Lung (tissue), 11 donors: ENCODE measurements at regions not wholly inside any gene's neighbourhood (a gene's known extent, or its start where the extent isn't known, plus 50 kb on each side); places are given as distances from the start of the nearest gene placed in this dataset.

ENCODE experiments used
- ATAC-seq: fragments of 200-7000 bp; cut with Tn5 transposase; one replicate; pipeline ENCODE4 v1.9.1; 2020; ENCODE audit warnings: moderate number of reproducible peaks; ENCODE audit not compliant: insufficient read depth, low FRiP score
- DNase-seq, 3 donors: peaks; one replicate each; pipeline ENCODE4 v3.0.0-alpha.2; 2013 to 2017
- H3K27ac ChIP-seq, 2 donors: one replicate each; pipeline ENCODE4 v1.5.1; 2013; ENCODE audit warnings: mild to moderate bottlenecking in 2 of 2, moderate library complexity in 2 of 2, control low read depth in 1 of 2, inconsistent platforms in 1 of 2, low read depth in 1 of 2, low read length in 1 of 2
- H3K27me3 ChIP-seq, 3 donors: one replicate each; pipeline ENCODE4 v1.5.1; 2013; ENCODE audit warnings: low read length in 2 of 3; ENCODE audit not compliant: control insufficient read depth in 3 of 3, insufficient read depth in 3 of 3
- H3K36me3 ChIP-seq, 4 donors: one replicate each; pipeline ENCODE4 v1.5.1; 2013; ENCODE audit warnings: low read length in 4 of 4, mild to moderate bottlenecking in 1 of 4, moderate library complexity in 1 of 4; ENCODE audit not compliant: control insufficient read depth in 4 of 4, insufficient read depth in 4 of 4
- H3K4me1 ChIP-seq, 5 donors: one replicate each; pipeline ENCODE4 v1.5.1; 2013; ENCODE audit warnings: low read length in 5 of 5, mild to moderate bottlenecking in 2 of 5, moderate library complexity in 1 of 5; ENCODE audit not compliant: control insufficient read depth in 5 of 5, insufficient read depth in 5 of 5
- H3K4me3 ChIP-seq: one replicate; pipeline ENCODE4 v1.5.1; 2013; ENCODE audit warnings: mild to moderate bottlenecking, control low read depth, moderate library complexity
- H3K9ac ChIP-seq, 2 donors: one replicate each; pipeline ENCODE4 v1.5.1; 2013; ENCODE audit warnings: low read length in 2 of 2, control low read depth in 1 of 2; ENCODE audit not compliant: insufficient read depth in 1 of 2
- H3K9me3 ChIP-seq, 4 donors: one replicate each; pipeline ENCODE4 v1.5.1; 2013; ENCODE audit warnings: low read length in 3 of 4, mild to moderate bottlenecking in 1 of 4, moderate library complexity in 1 of 4; ENCODE audit not compliant: control insufficient read depth in 4 of 4, insufficient read depth in 3 of 4
- WGBS, 2 donors: extraction: QIAGEN DNeasy Blood & Tissue Kit; methylation state at CpG; one replicate each; pipeline ENCODE4 v1.1.7; 2013; 5-methylcytosine and 5-hydroxymethylcytosine counted together
- TF ChIP-seq, protein P1 (sequence below): IDR thresholded peaks from 2 replicates; pipeline ENCODE4 v1.5.1; 2012; ENCODE audit warnings: mild to moderate bottlenecking; ENCODE audit errors: control extremely low read depth, extremely low read depth
- donor health status: control.
- donor health status: control.
- donor health status: Bipolar disorder and iron deficiency.
- donor health status: healthy.
- donor health status: DM: yes; HTN: yes; CAD: no.

DNA sequence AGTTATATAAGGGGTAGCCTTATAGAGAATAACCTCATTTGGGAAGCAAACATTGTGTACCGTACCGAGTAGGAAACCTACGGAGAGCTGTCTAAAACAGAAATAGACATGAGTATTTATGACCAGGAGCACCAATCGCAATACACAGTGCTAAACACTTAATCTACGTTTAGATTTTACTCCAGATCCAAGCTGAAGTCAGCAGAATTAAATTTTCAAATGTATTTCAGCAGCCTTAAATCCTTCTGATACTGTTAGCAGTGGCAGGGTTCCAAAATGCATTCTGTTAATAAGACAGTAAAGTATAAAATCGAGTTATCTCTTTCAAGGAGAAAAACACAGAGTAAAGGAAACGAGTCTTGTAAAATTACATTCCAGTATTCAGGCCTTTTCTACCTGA lies 118.1 kb upstream of the ZNF521 start:
- no peaks in the 10 kb centered on the region for H3K9me3 ChIP-seq
- H3K4me1 ChIP-seq = peaks cover 0 to 18% (median 0%) of the 10 kb centered on the region in 5 donors
- 68 to 85% methylated on average over 7 of the region's 7 CpGs for WGBS, 2 donors
- H3K36me3 ChIP-seq = no peaks in the 10 kb centered on the region
- H3K27ac ChIP-seq = no peak overlapping the region
- peak in 2 of 3 donors; percentile 60 to 75 for DNase-seq
- no peaks in the 10 kb centered on the region for H3K27me3 ChIP-seq
- no peak overlapping the region for H3K4me3 ChIP-seq
- TF ChIP-seq, protein P1, sequence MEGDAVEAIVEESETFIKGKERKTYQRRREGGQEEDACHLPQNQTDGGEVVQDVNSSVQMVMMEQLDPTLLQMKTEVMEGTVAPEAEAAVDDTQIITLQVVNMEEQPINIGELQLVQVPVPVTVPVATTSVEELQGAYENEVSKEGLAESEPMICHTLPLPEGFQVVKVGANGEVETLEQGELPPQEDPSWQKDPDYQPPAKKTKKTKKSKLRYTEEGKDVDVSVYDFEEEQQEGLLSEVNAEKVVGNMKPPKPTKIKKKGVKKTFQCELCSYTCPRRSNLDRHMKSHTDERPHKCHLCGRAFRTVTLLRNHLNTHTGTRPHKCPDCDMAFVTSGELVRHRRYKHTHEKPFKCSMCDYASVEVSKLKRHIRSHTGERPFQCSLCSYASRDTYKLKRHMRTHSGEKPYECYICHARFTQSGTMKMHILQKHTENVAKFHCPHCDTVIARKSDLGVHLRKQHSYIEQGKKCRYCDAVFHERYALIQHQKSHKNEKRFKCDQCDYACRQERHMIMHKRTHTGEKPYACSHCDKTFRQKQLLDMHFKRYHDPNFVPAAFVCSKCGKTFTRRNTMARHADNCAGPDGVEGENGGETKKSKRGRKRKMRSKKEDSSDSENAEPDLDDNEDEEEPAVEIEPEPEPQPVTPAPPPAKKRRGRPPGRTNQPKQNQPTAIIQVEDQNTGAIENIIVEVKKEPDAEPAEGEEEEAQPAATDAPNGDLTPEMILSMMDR = no peak
- ATAC-seq = no peak
- H3K9ac ChIP-seq = no peak overlapping the region

DNA sequence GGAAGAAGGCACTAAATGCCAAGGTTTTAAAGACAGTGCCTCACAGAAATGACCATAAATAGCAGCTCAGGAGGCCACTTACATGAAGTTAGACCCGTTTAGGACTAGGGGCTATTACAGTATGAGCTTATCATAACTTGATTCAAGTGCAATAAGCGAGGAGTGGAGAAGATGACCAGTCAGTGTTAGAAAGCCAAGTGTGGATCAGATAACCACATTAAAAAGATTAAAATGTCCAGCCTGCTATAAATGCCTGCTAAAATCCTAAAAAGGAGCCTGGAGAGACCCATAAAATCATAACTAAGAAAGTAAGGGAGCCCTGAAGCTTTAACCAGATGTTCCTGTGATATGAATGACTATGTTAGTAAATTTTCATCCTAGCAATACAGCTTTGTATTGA lies 117.5 kb upstream of the ZNF521 start:
- no peaks in the 10 kb centered on the region for H3K36me3 ChIP-seq
- no peak overlapping the region for H3K9ac ChIP-seq
- no peak for ATAC-seq
- no peaks in the 10 kb centered on the region for H3K27me3 ChIP-seq
- H3K4me3 ChIP-seq = no peak overlapping the region
- H3K9me3 ChIP-seq = no peaks in the 10 kb centered on the region
- no peak overlapping the region for H3K27ac ChIP-seq
- TF ChIP-seq, protein P1 = no peak
- DNase-seq = no peak
- WGBS, 2 donors = 81 to 84% methylated on average over 2 of the region's 2 CpGs
- H3K4me1 ChIP-seq = peaks cover 0 to 22% (median 2%) of the 10 kb centered on the region in 5 donors

DNA sequence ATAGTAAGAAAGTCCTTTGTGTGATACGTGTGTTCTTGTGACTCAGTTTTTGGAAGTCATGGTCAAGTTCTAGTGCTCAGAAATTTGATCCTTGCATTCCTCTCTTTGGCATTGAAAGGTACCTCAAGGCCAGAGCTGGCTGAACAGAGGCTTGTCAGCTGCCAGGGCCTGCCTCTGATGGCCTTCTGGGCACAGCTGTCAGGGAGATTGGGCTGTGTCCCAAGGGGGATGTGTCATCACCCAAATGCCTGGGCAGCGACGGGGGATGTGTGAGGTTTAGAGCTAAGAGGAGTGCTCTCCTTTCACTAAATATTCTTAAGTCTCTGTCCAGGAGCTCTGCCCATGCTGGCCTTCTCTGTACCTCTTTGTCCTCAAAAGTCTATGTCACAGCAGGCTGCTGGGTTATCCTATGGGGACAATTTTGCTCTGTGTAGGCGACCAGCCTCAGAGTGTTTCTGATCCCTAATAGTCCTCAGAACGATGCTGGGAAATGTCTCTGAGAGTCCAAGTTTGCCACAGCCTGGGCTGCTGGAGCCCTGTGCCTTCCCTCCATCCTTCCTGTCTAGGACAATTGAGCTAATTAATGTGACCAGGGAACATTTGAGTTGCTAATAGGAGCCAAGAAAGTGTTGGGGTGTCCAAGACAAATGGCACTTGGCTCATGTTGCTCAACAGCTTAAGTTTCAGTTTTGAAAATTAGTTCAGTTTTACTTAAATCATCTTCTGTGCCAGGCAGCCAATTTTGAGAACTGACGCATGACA lies 115.4 kb upstream of the ZNF521 start:
- H3K9me3 ChIP-seq = no peaks in the 10 kb centered on the region
- ATAC-seq = no peak
- DNase-seq = peak; percentile 23 to 69 (median 50)
- H3K27me3 ChIP-seq = no peaks in the 10 kb centered on the region
- no peaks in the 10 kb centered on the region for H3K36me3 ChIP-seq
- TF ChIP-seq, protein P1 = no peak
- no peak overlapping the region for H3K9ac ChIP-seq
- H3K27ac ChIP-seq = peak overlapping the region in 1 of 2 donors; percentile 70
- H3K4me3 ChIP-seq = no peak overlapping the region
- H3K4me1 ChIP-seq = peaks cover 0 to 29% (median 3%) of the 10 kb centered on the region in 5 donors
- WGBS, 2 donors = 67 to 86% methylated on average over 6 of the region's 6 CpGs
